Activated CD4-positive, alpha-beta memory T cell treated with anti-CD3 and anti-CD28 coated beads for 36 hours (primary cell): ENCODE measurements at regions not wholly inside any gene's neighbourhood (a gene's known extent, or its start where the extent isn't known, plus 50 kb on each side); places are given as distances from the start of the nearest gene placed in this dataset.
"Not testable (repeated sequence)": the region's sequence is repeated elsewhere in the genome, so short reads cannot be mapped to it uniquely, and the experiment has no call there.

Experiments
- CTCF ChIA-PET: fragments of 350-600 bp; sonication (Branson Sonifier 250); formaldehyde crosslinking; loops from one replicate; lab custom pipeline; 2021; ENCODE audit warnings: antibody characterized with exemption, inconsistent platforms; lab: Charles Lee
- POLR2A ChIA-PET: fragments of 350-600 bp; sonication (Branson Sonifier 250); formaldehyde crosslinking; loops from one replicate; lab custom pipeline; 2021; ENCODE audit warnings: antibody characterized with exemption; lab: Charles Lee
- DNase-seq: peaks from one replicate; pipeline ENCODE4 v3.0.0-alpha.2; 2020
- H3K27ac Mint-ChIP-seq: one replicate; pipeline ENCODE4 v1.8.0; 2021; ENCODE audit warnings: mixed read lengths
- H3K27me3 Mint-ChIP-seq: one replicate; pipeline ENCODE4 v1.8.0; 2021; ENCODE audit warnings: mixed read lengths
- H3K36me3 Mint-ChIP-seq: one replicate; pipeline ENCODE4 v1.8.0; 2021; ENCODE audit warnings: mixed read lengths
- H3K4me1 Mint-ChIP-seq: one replicate; pipeline ENCODE4 v1.8.0; 2021; ENCODE audit warnings: low read depth, mixed read lengths
- H3K4me3 Mint-ChIP-seq: one replicate; pipeline ENCODE4 v1.8.0; 2021; ENCODE audit warnings: mild to moderate bottlenecking, mixed read lengths
- H3K9me3 Mint-ChIP-seq: one replicate; pipeline ENCODE4 v1.8.0; 2021; ENCODE audit warnings: mixed read lengths
- intact Hi-C: fragments of 100-400 bp; cut with micrococcal nuclease; formaldehyde crosslinking; loops from one replicate; pipeline ENCODE4 v1.15.1; 2023

DNA sequence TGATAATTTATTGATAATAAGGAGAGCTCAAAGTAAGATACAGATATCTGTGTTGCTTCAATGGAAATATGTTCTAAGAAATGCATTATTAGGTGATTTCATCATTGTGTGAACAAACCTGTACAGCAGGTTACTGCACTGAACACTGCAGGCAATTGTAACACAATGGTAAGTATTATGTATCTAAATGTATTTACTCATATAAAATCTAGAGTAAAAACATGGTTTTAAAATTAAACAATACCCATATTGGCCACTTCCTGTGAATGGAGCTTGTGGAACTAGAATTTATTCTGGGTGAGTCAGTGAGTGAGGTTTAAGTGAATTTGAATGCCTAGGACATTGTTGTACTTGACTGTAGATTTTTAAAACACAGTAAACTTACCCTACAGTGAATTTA lies 722.9 kb upstream of the RAG2 start:
- ChIA-PET POLR2A (no interaction called here), CTCF (no interaction called here)
- Mint-ChIP-seq H3K9me3 (peaks cover 2% of the 10 kb centered on the region), H3K4me3 (no peak overlapping the region), H3K27ac (no peak overlapping the region), H3K4me1 (no peaks in the 10 kb centered on the region), H3K27me3 (no peaks in the 10 kb centered on the region), H3K36me3 (no peaks in the 10 kb centered on the region)
- no peak for DNase-seq
- intact Hi-C loops, result no loop called here

- ChIA-PET POLR2A (no interaction called here), CTCF (no interaction called here)
- H3K36me3 Mint-ChIP-seq, result no peaks in the 10 kb centered on the region
- H3K4me3 Mint-ChIP-seq, result no peak overlapping the region
- H3K27ac Mint-ChIP-seq, result no peak overlapping the region
- peaks cover 4% of the 10 kb centered on the region for H3K9me3 Mint-ChIP-seq
- no peaks in the 10 kb centered on the region for H3K4me1 Mint-ChIP-seq
- intact Hi-C loops, result no loop called here
- no peak for DNase-seq
- H3K27me3 Mint-ChIP-seq, result no peaks in the 10 kb centered on the region
These were observed 719.8 kb upstream of the RAG2 start for GRCh38 chr11:37317803-37318202.

DNA sequence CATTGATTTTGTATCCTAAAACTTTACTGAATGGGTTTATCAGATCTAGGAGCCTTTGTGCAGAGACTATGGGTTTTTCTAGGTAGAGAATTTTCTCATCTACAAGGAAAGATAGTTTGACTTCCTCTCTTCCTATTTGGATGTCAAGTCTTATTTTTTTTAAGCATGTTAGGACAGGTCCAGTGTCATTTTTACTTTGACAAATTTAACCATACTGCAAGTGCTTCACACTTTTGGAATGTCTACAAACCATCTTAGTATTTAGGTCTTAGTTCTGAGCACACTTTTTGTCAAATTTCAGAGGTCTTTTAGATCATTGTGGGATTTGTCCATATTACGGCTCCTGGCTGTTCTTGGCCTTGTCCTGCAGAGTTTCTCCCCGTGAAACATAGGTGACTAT lies 715.2 kb upstream of the RAG2 start:
- H3K9me3 Mint-ChIP-seq, result peaks cover 10% of the 10 kb centered on the region
- no peaks in the 10 kb centered on the region for H3K4me1 Mint-ChIP-seq
- no peaks in the 10 kb centered on the region for H3K27me3 Mint-ChIP-seq
- intact Hi-C loops, result no loop called here
- no peak for DNase-seq
- POLR2A ChIA-PET, result no interaction called here
- H3K4me3 Mint-ChIP-seq, result no peak overlapping the region
- CTCF ChIA-PET, result no interaction called here
- no peak overlapping the region for H3K27ac Mint-ChIP-seq
- no peaks in the 10 kb centered on the region for H3K36me3 Mint-ChIP-seq

GRCh38 chr11:37306563-37306962 lies 708.5 kb upstream of the RAG2 start:
- Mint-ChIP-seq H3K27me3 (no peaks in the 10 kb centered on the region), H3K36me3 (no peaks in the 10 kb centered on the region), H3K4me1 (no peaks in the 10 kb centered on the region), H3K27ac (no peak overlapping the region), H3K9me3 (peaks cover 29% of the 10 kb centered on the region), H3K4me3 (no peak overlapping the region)
- ChIA-PET CTCF (no interaction called here), POLR2A (no interaction called here)
- intact Hi-C loops, result no loop called here
- no peak for DNase-seq

GRCh38 chr11:37301405-37301804 lies 703.4 kb upstream of the RAG2 start:
- H3K4me3 Mint-ChIP-seq, DNase-seq, H3K27me3 Mint-ChIP-seq, H3K27ac Mint-ChIP-seq, intact Hi-C loops, POLR2A ChIA-PET, CTCF ChIA-PET, H3K36me3 Mint-ChIP-seq, H3K4me1 Mint-ChIP-seq: not testable (repeated sequence)
- peaks cover 37% of the 10 kb centered on the region for H3K9me3 Mint-ChIP-seq

DNA sequence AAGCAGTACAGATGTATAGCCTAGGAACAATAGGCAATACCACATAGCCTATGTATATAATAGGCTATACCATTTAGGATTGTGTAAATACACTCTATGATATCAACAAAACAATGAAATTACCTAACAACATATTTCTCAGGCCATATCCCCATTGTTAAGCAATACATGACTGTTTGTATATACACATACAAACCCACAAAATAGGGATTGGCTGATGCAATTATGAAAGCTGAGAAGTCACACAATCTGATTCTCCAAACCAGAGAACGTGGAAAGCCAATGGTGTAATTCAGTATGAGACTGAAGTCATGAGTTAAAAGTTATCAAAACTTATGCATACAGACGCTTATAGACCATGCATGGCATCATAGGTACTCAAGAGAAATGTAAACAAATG lies 700.1 kb upstream of the RAG2 start:
- no peak overlapping the region for H3K4me3 Mint-ChIP-seq
- CTCF ChIA-PET, result no interaction called here

GRCh38 chr11:37286890-37287289 lies 688.9 kb upstream of the RAG2 start:
- Mint-ChIP-seq H3K36me3 (no peaks in the 10 kb centered on the region), H3K9me3 (peaks cover 22% of the 10 kb centered on the region), H3K27me3 (no peaks in the 10 kb centered on the region), H3K4me3 (no peak overlapping the region), H3K4me1 (no peaks in the 10 kb centered on the region), H3K27ac (no peak overlapping the region)
- CTCF ChIA-PET, result no interaction called here
- intact Hi-C loops, result no loop called here
- POLR2A ChIA-PET, result no interaction called here
- DNase-seq, result no peak

More for the DNA sequence above, 700.1 kb upstream of the RAG2 start:
- intact Hi-C loops, result no loop called here
- POLR2A ChIA-PET, result no interaction called here
- H3K4me1 Mint-ChIP-seq, result no peaks in the 10 kb centered on the region
- H3K9me3 Mint-ChIP-seq, result peaks cover 43% of the 10 kb centered on the region
- H3K27me3 Mint-ChIP-seq, result no peaks in the 10 kb centered on the region
- no peaks in the 10 kb centered on the region for H3K36me3 Mint-ChIP-seq
- no peak overlapping the region for H3K27ac Mint-ChIP-seq
- no peak for DNase-seq

DNA sequence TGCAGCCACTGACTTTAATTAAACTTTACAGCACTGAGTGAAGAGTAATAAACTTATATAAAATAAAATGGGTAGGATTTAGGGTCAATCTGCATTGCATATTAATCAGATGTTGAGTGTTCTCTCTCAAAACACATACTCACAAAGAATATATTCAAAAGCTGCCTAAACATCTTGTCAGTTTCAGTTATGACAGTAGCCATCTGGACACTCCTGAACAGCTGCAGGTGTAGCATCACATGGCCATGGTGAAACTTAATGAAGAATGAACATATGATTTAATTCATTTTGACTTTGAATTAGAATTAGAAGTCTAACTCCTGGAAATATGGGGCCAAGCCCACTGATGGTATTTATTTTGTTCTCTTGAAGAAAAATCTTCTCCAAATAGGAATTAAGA lies 684.3 kb upstream of the RAG2 start:
- H3K36me3 Mint-ChIP-seq, result no peaks in the 10 kb centered on the region
- H3K4me3 Mint-ChIP-seq, result no peak overlapping the region
- CTCF ChIA-PET, result no interaction called here

DNA sequence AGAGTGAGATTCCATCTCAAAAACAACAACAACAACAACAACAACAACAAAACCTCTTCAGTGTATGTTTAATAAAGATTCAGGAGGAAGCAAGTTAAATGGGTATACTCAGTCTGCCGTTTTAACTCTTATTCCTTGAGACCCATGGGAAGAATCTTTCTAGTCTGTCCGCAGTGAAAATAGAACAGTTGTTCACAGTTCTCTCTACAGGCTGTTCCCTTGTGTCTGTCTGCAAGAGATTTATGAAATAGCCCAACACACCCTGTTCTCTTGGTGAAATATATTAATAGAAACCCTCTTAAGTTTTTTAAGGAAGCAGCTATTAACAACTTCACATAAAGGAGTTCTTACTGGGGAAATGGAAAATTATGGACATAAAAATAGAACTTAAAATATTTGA lies 682.2 kb upstream of the RAG2 start:
- ChIA-PET POLR2A (no interaction called here), CTCF (no interaction called here)
- peaks cover 12% of the 10 kb centered on the region for H3K9me3 Mint-ChIP-seq
- intact Hi-C loops, result no loop called here
- H3K36me3 Mint-ChIP-seq, result no peaks in the 10 kb centered on the region
- H3K4me3 Mint-ChIP-seq, result no peak overlapping the region
- no peaks in the 10 kb centered on the region for H3K4me1 Mint-ChIP-seq
- DNase-seq, result no peak
- H3K27ac Mint-ChIP-seq, result no peak overlapping the region
- no peaks in the 10 kb centered on the region for H3K27me3 Mint-ChIP-seq

More for the DNA sequence above, 684.3 kb upstream of the RAG2 start:
- POLR2A ChIA-PET, result no interaction called here
- no peak for DNase-seq
- no peaks in the 10 kb centered on the region for H3K4me1 Mint-ChIP-seq
- intact Hi-C loops, result no loop called here
- peaks cover 19% of the 10 kb centered on the region for H3K9me3 Mint-ChIP-seq
- no peak overlapping the region for H3K27ac Mint-ChIP-seq
- H3K27me3 Mint-ChIP-seq, result no peaks in the 10 kb centered on the region

- ChIA-PET POLR2A (no interaction called here), CTCF (no interaction called here)
- Mint-ChIP-seq H3K27me3 (no peaks in the 10 kb centered on the region), H3K4me1 (no peaks in the 10 kb centered on the region), H3K27ac (no peak overlapping the region), H3K36me3 (no peaks in the 10 kb centered on the region), H3K9me3 (peaks cover 12% of the 10 kb centered on the region), H3K4me3 (no peak overlapping the region)
- intact Hi-C loops, result no loop called here
- no peak for DNase-seq
These were observed 679.9 kb upstream of the RAG2 start for GRCh38 chr11:37277896-37278465.

DNA sequence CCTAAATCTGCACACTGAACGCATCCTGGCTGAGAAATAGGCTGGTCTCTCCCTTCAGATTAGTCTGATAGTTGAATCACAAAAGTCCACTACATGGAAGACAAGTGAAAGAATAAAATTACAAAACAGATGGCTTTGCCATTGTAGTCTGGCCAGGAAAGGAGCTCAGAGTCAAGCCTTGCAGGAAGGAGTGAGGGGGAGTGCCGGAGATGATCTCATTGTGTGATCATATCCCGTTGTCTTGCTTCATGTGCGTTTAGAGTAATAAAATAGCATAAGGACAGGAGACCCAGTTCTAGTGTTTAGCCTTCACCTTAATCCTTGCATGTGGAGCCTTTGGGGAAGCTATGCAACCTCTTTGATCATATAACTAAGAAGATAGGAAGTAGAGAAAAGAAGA lies 666.7 kb upstream of the RAG2 start:
- CTCF ChIA-PET, result no interaction called here
- intact Hi-C loops, result no loop called here
- Mint-ChIP-seq H3K27me3 (no peaks in the 10 kb centered on the region), H3K4me1 (no peaks in the 10 kb centered on the region), H3K9me3 (peaks cover 9% of the 10 kb centered on the region), H3K4me3 (no peak overlapping the region), H3K27ac (no peak overlapping the region), H3K36me3 (no peaks in the 10 kb centered on the region)
- no peak for DNase-seq
- POLR2A ChIA-PET, result no interaction called here

DNA sequence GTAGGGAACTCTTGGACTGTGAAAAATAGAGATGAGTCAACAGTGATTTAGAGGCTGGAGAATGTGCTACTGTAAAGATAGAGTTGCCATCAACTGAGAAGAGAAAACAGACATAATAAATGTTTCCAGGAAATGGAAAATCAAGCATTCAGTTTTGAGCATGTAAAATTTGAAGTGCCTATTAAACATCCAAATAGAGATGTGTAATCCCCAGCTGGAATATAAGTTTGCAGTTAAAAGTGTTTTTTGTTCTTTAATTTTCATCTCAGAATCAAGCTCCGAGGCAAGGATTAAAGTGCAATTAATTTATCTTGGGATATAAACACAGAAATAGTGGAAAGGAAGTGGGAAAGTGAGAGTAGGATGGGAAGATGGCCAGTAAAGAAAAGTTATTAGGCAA lies 666.0 kb upstream of the RAG2 start:
- peaks cover 10% of the 10 kb centered on the region for H3K9me3 Mint-ChIP-seq
- intact Hi-C loops, result no loop called here
- H3K4me1 Mint-ChIP-seq, result no peaks in the 10 kb centered on the region
- no peak for DNase-seq
- H3K27me3 Mint-ChIP-seq, result no peaks in the 10 kb centered on the region
- H3K36me3 Mint-ChIP-seq, result no peaks in the 10 kb centered on the region
- ChIA-PET POLR2A (no interaction called here), CTCF (no interaction called here)
- no peak overlapping the region for H3K4me3 Mint-ChIP-seq
- no peak overlapping the region for H3K27ac Mint-ChIP-seq

DNA sequence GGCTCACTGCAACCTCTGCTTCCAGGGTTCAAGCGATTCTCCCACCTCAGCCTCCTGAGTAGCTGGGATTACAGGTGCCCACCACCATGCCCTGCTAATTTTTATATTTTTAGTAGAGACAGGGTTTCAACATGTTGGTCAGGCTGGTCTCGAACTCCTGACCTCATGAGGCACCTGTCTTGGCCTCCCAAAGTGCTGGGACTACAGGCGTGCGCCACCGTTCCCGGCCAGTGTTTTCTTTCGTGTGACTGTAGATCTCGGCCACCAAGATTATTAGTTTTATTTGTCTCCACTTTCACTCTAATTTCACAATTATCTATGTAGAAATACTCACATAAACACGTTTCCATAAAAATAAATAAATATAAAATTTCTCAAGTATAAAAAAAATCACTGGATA lies 665.4 kb upstream of the RAG2 start:
- CTCF ChIA-PET, H3K27ac Mint-ChIP-seq, H3K4me1 Mint-ChIP-seq: not testable (repeated sequence)

More for the DNA sequence above, 665.4 kb upstream of the RAG2 start:
- POLR2A ChIA-PET, intact Hi-C loops, H3K27me3 Mint-ChIP-seq, H3K4me3 Mint-ChIP-seq, DNase-seq, H3K36me3 Mint-ChIP-seq: not testable (repeated sequence)
- H3K9me3 Mint-ChIP-seq, result peaks cover 11% of the 10 kb centered on the region
